Loucy (cell line): ENCODE measurements at regions not wholly inside any gene's neighbourhood (a gene's known extent, or its start where the extent isn't known, plus 50 kb on each side); places are given as distances from the start of the nearest gene placed in this dataset.

ENCODE experiments used
- EZH2phosphoT487 ChIP-seq: fragments of 200-600 bp; IDR thresholded peaks from 2 replicates; pipeline ENCODE4 v1.6.1; 2018; ENCODE audit warnings: antibody characterized with exemption, mild to moderate bottlenecking, moderate library complexity, borderline replicate concordance
- TF ChIP-seq, protein P1 (sequence below): fragments of 200-600 bp; sonication (generic); conservative IDR thresholded peaks from 2 replicates; pipeline ENCODE4 v1.5.1; 2014; ENCODE audit warnings: mild to moderate bottlenecking, antibody characterized with exemption, low read length

DNA sequence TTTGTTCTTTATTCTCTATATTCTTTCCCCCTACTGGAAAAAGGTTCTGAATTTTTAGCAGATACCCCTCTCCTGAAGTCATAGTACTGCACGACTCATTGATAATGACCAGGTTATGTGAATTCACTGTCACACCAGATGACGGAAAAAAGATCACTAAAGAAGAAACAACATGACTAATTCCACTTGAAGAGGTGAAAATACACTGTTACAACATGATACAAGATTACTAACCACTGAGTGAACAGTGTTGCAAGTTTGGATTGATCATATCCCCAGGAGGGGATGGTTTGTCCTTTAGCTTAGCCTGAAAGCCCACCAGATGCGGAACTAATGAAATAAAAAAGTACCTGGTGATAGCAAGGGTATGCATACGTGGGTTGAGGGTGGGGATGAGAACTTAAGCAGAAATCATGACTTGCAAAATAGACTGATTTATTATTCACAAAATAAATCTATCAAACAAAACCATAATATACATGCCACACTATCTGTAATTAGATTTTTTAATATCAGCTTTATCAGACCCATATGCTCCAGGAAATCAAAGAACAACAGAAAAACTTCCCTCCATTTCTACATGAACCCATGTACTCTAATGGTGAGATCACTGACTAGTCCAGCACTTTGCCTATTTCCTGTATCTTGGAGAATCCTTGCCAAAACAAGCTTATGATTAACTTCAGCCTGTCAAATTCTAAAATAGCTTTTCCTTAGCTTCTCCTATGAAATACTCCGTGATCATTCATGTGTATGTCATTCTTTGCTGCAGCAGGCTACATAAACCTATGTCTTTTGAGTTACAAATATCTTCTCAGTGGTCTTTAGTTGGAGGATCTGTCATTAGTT lies 257.4 kb upstream of the AGA start:
- TF ChIP-seq, protein P1, sequence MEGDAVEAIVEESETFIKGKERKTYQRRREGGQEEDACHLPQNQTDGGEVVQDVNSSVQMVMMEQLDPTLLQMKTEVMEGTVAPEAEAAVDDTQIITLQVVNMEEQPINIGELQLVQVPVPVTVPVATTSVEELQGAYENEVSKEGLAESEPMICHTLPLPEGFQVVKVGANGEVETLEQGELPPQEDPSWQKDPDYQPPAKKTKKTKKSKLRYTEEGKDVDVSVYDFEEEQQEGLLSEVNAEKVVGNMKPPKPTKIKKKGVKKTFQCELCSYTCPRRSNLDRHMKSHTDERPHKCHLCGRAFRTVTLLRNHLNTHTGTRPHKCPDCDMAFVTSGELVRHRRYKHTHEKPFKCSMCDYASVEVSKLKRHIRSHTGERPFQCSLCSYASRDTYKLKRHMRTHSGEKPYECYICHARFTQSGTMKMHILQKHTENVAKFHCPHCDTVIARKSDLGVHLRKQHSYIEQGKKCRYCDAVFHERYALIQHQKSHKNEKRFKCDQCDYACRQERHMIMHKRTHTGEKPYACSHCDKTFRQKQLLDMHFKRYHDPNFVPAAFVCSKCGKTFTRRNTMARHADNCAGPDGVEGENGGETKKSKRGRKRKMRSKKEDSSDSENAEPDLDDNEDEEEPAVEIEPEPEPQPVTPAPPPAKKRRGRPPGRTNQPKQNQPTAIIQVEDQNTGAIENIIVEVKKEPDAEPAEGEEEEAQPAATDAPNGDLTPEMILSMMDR, result no peak
- TF ChIP-seq EZH2phosphoT487, result no peak
